Right ventricle myocardium inferior (tissue), 1 donor: ENCODE measurements at regions not wholly inside any gene's neighbourhood (a gene's known extent, or its start where the extent isn't known, plus 50 kb on each side); places are given as distances from the start of the nearest gene placed in this dataset.

Experiments
- ATAC-seq: fragments of 200-7000 bp; cut with Tn5 transposase; one replicate; pipeline ENCODE4 v1.9.1; 2020; ENCODE audit warnings: mild to moderate bottlenecking, moderate library complexity
- DNase-seq: peaks from one replicate; pipeline ENCODE4 v3.0.0; 2021; ENCODE audit errors: missing footprints
- intact Hi-C: fragments of 100-400 bp; cut with DNase I; formaldehyde crosslinking; loops from one replicate; pipeline ENCODE4 v1.11.0; 2022
- donor health status: DM: no; HTN: yes; CAD: no; lungs with severe emphysema.

DNA sequence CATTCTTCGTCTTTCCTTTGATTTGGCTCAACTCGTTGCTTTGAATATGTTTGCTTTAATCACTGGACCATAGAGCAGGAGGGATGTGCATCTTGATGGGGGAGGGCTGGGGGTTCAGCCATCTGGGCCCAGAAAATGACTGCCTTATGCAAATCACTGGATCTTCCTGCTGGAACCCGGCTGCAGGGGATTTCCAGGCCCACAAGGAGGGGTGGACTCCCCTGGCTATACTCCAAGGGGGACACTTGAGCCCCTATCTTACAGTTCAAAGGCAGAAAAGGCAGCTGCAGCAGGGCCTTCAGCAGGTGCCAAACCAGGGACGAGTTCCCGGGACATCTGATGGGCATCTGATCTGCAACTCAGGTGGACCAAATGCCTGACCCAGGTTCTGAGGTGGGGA is 122.5 kb downstream of the DICER1 start:
- ATAC-seq, result no peak
- intact Hi-C loops, result no loop called here
- no peak for DNase-seq

DNA sequence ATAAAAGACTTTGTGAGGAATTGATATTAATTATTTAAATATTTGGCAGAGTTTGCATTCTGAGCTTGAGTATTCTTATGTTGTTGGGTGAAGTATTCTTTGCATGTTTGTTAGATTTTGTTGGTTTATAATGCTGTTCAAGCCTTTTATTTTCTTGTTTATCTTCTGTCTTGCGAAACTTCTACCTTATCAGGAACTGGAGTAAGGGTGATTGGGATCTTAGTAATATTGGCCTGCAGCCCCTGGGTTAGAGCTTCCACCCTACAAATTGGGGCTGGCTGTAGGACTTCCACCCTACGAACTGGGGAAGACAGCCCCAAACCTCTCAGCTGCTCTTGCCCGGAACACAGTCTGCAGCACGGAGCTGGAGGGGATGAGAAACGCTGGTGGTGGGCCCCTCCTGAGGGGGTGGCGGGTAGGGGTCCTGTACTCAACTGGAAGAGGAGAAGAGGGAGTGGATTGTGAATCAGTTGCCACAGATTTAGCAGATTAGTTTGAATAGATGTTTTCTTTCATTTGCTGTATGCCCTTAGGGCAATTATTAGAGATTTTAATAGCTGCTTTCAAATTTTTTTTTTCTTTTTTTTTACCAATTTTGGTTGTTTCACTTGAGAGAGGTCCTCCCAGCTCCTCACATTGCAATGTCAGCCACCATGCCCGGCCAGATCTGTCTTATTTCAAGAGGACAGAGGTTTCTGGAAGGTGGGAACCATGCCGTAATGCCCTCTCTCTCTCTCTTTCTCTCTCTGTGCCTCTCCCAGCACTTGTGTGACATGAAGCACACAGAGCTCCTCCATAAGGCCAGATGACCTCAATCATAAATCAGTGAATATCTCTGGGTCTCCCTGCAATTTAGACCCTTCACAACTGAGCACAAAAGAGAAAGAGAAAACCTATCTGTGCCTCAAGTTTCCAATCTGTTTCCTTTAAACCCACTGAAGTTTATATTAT is 123.4 kb downstream of the DICER1 start:
- DNase-seq (no peak), ATAC-seq (no peak)
- intact Hi-C loops, result no loop called here

DNA sequence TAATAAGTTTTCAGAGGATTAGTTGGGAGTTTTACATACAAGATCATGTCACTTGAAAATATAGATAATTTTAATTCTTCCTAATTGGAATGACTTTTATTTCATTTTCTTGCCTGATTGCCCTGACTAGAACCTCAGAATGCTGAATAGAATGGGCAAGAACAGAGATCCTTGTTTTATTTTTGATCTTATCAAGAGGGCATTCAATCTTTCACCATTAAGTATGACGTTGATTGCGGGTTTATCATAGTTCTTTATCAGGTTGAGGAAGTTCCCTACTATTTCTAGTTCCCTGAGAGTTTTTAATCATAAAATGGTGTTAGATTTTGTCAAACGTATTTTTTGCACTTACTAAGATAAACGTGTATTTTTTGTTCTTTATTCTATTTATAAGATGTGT is 124.3 kb downstream of the DICER1 start:
- ATAC-seq (no peak), DNase-seq (no peak)
- intact Hi-C loops, result no loop called here

DNA sequence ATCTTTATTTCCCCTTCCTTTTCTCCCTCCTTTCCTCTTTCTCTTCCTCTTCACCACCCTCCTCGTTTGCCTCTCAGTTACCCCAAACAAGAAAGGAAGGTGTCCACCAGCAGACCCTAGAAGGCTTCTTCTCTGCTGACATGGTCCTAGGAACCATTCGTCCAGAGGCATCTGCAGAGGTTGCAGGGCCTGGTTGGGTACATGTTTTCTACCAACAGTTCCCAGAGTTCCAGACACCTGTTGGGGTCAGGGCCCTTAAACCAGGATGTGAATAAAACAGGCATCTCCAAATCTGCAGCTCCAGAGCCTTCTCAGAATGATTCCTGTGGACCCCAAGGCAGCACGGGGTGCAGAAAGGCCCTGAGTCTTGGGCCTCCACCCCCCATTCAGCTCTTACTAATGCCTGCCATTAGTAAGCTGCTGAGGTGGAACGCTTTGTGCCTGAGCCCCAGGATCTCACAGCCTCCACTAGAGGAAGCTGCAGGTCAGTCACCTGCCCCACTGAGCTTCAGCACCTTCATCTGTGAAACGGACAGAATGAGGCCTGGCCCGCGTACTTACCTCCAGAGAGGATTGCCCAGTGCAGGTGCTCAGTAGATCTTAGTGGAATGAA is 130.4 kb downstream of the DICER1 start:
- ATAC-seq, result no peak
- no peak for DNase-seq
- intact Hi-C loops, result no loop called here

DNA sequence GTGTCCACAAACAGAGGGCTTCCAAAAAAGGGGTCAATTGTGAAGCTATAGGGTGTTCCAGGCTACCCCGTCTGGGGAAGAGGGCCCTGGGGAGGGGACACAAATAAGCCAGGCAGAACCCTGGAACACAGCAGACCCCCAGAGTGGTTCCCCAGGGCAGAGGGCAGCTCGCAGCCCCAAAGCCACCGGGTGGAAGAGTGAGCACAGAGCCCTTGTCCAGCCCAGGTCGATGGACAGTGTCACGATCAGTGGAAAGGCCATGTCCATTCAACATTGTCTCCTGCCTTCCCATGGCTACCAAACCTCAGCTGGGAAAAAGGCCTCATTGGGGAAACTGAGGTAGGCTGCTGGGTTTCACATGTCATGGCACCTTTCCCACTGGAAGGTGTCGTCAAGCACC is 131.4 kb downstream of the DICER1 start:
- intact Hi-C loops, result no loop called here
- ATAC-seq (no peak), DNase-seq (no peak)

DNA sequence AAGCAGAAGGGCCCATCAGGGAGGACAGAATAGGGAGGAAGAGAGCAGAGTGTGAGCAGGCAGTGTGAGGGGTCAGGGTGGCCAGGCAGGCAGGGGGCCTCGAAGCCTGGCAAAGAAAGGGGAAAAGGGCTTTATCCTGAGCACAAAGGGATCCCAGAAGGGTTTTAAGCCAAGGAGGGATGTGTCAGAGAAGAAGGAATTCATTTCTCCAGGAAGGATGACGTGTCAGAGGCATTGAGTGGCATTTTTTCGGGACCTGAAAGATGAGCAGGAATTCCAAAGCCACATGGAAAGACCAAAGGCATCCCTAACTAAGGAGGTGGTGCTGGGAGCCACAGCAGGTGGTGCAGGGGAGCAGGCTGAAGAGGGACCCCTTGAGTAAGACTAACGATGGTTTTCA is 132.1 kb downstream of the DICER1 start:
- no peak for DNase-seq
- ATAC-seq, result no peak

DNA sequence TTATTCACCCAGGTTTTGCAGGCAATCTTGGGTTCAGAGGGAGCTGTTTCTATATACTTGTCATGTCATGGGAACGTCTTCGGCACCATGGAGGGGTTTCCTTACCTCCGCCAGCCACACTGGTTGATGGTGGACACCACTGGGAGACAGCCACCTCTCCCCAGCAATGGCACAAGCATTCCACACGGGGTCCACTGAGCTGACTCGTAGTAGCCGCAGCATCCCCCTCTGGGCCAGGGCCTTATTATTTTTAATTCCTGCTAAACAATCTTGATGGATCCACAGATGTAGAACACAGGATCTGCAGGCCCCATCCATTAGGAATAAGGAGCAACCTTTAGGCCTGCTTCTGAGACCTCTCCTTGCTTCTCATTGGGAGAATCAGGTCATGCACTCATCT is 132.9 kb downstream of the DICER1 start:
- intact Hi-C loops, result no loop called here
- DNase-seq, result no peak
- no peak for ATAC-seq

More for the DNA sequence above, 132.1 kb downstream of the DICER1 start:
- intact Hi-C loops, result no loop called here

DNA sequence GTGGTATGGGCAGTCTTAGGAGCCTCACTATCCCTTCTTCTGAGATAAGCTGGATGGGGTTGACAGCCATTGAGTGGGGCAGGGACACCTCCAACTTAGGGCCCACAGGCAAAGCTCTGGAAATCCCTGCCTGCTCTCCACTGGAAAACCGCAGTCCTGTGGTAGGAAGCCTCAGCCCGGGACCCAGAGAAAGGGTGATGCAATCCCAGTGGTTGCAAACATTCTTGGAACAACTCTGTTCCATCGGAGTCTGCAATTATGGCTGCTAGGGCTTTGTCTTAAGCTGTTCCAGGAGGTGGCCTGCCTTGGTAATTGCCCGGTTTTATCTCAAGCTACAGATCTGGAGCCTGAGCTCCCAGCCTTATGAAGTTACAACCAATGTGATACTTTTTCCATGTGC is 133.4 kb downstream of the DICER1 start:
- intact Hi-C loops, result no loop called here
- DNase-seq, result no peak
- no peak for ATAC-seq

DNA sequence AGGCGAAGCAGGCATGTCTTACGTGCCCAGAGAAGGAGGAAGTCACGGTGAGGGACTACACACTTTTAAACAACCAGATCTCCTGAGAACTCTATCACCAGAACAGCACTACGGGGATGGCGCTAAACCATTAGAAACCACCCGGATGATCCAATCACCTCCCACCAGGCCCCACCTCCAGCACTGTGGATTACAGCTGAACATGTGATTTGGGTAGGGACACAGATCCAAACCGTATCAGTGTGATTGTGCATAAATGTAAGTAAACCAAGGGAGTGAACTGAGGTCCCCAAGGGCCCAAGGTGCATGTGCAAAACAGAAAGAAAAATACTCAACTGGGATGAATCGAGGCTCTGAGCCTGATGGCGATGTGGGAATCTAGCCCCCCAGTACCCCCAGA is 134.2 kb downstream of the DICER1 start:
- DNase-seq (no peak), ATAC-seq (no peak)
- intact Hi-C loops, result no loop called here

DNA sequence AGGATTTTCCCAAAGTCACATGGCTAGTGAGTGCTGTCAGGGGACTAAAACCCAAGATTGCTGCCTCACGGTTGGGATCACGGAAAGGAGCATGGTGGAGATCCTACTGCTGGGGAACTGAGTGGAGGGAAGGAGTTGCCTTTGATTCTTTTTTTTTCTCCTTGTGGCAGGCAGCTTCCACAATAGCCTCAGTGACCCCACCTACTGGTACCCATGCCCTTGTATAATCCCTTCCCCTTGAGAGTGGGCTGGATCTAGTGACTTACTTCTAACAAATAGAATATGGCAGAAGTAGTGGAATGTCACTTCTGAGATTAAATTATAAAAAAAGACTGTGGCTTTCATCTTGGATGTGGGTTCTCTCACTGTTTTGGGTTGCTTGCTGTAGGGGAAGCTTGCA is 135.7 kb downstream of the DICER1 start:
- no peak for ATAC-seq
- DNase-seq, result no peak
- intact Hi-C loops, result no loop called here

DNA sequence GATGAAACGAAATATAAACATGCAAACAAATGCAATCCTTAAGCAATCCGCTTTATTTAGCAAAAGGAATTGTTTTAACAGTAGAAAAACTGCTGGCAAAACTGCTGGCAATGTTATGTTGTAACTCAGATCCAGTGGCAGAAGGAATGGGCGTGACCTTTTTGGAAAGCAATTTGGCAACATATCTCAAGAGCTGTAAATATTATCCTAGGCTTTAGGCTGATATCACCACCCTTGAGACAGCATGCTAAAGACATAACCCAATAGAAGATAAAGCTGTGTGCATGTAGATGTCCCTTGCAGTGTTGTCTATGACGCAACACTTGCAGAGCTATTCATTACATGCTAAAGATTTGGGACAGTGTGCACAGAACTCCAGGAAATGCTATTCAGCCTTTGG is 138.5 kb downstream of the DICER1 start:
- ATAC-seq (peak; percentile 72), DNase-seq (no peak)
- intact Hi-C loops, result no loop called here

DNA sequence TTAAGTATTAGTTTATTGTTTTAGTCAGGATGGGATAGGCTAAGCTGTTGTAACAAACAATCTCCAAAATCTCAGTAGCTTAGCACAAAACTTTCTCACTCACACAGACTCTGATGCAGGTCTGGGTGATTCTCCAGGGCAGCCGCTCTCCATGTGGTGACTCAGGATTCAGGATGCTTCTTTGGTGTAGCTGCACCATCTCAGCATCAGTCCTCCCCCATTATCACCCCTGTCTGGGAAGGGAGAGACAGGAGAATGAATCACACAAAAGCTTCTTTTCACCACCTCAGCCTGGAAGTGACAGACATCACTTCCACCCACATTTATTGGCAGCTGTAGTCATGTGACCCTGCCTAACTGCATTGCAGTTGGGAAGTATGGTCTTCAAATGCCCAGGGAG is 142.3 kb downstream of the DICER1 start:
- no peak for ATAC-seq
- intact Hi-C loops, result no loop called here
- no peak for DNase-seq

DNA sequence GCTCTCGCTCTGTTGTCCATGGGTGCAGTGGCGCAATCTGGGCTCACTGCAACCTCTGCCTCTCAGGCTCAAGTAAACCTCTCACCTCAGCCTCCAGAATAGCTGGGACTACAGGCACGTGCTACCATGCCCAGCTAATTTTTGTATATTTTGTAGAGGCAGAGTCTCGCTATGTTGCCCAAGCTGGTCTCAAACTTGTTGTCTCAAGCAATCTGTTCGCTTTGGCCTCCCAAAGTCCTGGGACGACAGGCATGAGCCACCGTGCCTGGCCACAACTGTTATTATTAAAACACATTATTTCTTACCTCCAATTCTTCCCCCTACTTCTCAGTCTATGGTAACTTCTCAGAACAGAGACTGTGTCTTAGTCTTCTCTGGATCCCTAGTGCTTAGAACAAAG is 143.3 kb downstream of the DICER1 start:
- DNase-seq, result no peak
- intact Hi-C loops, result no loop called here
- no peak for ATAC-seq

DNA sequence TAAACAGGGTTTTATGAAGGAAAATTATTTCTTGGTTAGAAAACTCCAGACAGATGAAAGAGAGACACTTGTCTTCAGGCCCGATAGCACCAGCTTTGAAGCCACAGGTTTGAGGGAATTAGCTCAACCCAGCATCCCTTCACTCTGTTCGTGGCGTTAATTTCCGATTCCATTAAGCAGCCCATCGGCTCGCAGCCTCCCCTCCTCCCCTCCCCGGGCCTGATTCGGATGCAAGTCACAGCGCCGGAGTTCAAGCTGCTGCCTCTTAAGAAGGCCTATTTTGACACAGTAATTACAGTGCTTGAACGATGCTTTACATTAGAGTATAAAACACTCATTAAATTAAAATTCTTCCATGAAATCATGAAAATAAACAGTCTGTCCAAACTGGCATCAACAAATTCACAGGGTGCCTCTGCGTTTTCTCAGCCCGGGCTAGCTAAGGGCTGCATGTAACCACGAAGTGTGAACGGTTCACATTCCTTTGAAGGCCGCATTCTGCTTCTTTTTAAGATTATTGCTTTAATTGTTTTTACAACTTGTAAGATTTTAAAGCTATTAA is 145.8 kb downstream of the DICER1 start:
- DNase-seq (no peak), ATAC-seq (no peak)
- intact Hi-C loops, result no loop called here

DNA sequence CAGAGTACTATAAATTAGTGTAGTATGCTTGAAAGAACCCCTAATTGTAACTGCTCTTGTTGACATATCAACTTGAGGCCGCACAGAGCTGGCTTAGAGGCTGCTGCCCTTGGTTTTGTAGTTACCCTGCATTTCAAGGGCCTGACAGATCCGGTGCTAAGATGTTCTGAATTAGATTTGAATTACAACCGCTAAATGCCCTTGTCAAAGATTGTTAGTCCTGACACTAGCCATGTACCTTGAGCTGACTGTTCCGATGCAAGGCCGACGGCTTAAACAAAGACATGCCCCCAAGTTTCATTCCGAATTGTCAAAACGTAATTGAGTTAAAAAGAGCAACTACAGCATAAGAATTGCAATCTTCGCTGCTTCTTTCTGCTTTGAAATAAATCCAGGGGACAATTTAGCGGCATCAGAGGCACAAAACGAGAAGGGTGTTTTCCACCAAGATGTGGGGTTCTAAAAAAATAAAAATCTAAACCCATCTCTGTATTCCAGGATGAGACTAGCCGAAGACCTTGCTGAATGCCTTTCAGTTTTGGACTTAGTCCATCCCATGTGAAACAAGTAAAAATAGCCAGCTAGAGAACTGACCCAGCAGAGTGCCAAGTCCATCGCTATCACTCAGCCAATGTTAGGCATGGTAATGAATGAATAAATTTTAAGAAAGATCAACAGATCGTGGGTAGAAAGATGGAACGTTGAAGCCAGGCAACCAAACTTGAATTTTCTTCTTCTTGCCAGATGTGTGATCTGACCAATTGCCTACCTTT is 148.7 kb downstream of the DICER1 start:
- DNase-seq (no peak), ATAC-seq (peak; percentile 68)
- intact Hi-C loops, result no loop called here

DNA sequence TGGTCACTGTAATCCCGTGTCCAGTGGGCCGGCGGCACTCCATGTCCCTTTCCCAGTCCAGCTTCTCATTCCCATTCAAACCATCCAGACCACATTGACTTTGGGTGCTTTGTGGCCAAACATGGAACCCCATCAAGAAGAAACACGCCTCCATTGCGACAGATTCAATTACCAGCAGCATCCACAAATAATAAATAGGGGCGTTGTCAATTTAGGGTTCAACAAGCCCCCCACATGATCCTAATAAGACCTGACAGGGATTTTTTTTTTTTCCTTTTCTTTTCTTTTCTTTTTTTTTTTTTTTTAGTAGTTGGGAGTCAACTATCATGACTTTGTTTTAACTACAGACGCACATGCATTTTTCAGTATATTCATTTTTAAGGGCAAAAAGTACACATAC is 149.4 kb downstream of the DICER1 start:
- intact Hi-C loops, result no loop called here
- ATAC-seq (no peak), DNase-seq (no peak)

DNA sequence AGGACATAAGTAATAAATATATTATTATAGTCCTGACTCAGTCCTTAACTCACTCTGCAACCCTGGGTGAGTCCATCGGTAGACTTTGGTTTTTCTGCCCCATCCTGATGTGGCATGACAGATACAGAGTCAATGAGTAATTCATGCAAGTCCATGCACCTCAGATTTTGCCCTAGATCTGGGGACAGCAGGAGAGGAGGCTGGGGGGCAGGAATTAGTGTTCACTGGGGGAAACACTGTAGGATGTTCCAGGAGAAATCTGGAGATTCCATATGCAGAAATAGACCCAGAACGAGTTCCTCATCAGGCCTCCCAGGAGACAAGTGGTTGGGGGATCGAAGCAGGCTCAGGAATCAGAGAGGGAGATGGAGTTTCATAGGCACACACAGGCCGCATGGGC is 150.8 kb downstream of the DICER1 start:
- ATAC-seq, result no peak
- intact Hi-C loops, result no loop called here
- no peak for DNase-seq

DNA sequence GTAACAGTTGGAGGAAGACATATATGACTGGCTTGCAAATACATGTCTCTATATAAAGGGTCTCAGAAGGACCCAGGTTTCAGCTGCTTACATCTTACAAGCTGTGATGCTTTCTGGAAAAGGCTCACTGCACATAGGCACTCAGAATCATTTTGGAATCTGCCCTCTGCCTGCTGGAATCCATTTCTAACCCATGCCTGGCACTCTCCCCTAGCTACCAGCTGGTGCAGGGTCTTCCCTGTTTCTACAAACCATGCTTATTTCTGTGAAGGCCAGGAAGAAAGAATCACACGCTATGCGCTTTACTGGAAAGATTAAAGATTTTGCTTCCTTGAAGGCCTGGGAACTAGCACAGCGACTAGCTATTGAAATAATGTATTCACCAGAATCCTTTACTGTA is 151.3 kb downstream of the DICER1 start:
- no peak for DNase-seq
- ATAC-seq, result no peak
- intact Hi-C loops, result no loop called here

DNA sequence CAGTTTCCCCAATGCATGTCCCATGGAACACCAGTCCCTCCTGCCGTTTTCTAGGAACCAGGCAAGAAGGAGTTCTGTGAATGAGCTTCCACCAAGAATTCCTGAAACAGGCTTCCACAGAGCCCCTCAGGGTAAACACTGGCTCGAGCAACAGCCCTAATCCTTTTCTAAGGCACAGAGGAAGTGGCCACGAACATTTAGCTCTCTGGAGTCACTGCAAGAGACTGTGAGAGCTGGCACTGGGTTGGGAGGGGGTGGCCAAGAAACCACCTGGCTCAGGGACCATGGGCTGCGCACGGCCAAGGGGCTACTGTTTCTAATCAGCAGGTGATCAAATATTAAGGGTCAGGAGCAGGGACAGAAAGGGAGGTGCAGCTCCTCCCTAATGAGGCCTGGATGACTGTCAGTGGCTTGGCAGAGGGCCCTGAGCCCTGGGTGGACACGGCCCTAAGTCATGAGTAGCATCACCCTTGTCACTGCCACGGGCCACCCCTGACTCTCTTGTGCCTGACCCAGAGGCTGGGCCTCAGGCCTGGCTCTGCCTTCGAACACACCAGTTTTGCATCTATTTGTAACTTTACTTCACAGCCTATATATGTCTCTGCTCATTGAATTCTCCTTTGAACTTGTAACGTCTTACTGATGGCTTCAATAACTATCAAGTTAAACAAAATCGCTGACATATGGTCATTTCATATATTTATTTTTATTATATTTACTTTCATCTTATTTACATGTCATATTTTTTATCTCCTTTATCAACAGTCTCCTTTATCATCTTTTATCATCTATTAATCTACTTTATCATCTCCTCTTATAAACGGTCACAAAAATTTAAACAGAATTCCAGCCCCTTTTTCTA is 154.0 kb downstream of the DICER1 start:
- ATAC-seq (no peak), DNase-seq (no peak)

More for the DNA sequence above, 154.0 kb downstream of the DICER1 start:
- intact Hi-C loops, result no loop called here
